ENCODE measurements at regions not wholly inside any gene's neighbourhood (a gene's known extent, or its start where the extent isn't known, plus 50 kb on each side); places are given as distances from the start of the nearest gene placed in this dataset.

GRCh38 chr20:48201188-48201587 lies 415.9 kb upstream of the SULF2 start:
- H3K36me3 ChIP-seq (ENCODE audit: control insufficient read depth in 2 of 3, insufficient read depth in 3 of 3, low read length in 3 of 3), result no peaks in the 10 kb centered on the region
- no peaks in the 10 kb centered on the region for H3K9me3 ChIP-seq (ENCODE audit: control insufficient read depth in 2 of 3, insufficient read depth in 1 of 3, low read length in 3 of 3)
- FAIRE-seq (no peak), DNase-seq (no peak)
- H3K9ac ChIP-seq (ENCODE audit: low read length in 3 of 3), result no peak overlapping the region
- TF ChIP-seq, protein P1, sequence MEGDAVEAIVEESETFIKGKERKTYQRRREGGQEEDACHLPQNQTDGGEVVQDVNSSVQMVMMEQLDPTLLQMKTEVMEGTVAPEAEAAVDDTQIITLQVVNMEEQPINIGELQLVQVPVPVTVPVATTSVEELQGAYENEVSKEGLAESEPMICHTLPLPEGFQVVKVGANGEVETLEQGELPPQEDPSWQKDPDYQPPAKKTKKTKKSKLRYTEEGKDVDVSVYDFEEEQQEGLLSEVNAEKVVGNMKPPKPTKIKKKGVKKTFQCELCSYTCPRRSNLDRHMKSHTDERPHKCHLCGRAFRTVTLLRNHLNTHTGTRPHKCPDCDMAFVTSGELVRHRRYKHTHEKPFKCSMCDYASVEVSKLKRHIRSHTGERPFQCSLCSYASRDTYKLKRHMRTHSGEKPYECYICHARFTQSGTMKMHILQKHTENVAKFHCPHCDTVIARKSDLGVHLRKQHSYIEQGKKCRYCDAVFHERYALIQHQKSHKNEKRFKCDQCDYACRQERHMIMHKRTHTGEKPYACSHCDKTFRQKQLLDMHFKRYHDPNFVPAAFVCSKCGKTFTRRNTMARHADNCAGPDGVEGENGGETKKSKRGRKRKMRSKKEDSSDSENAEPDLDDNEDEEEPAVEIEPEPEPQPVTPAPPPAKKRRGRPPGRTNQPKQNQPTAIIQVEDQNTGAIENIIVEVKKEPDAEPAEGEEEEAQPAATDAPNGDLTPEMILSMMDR (IDR thresholded peaks at IDR 0.05; ENCODE audit: borderline replicate concordance, extremely low read depth, insufficient read depth), result no peak
- H3K4me3 ChIP-seq (ENCODE audit: low read length in 3 of 3), result no peak overlapping the region
- H3K27me3 ChIP-seq (ENCODE audit: control insufficient read depth, insufficient read depth, low read length), result no peaks in the 10 kb centered on the region
- no peak overlapping the region for H3K27ac ChIP-seq (ENCODE audit: low read depth in 2 of 2, low read length in 2 of 2)
- intact Hi-C loops (cut with DNase I), result no loop called here
- no peaks in the 10 kb centered on the region for H3K4me1 ChIP-seq (ENCODE audit: control insufficient read depth in 2 of 3, insufficient read depth in 2 of 3, low read depth in 1 of 3, low read length in 3 of 3)

- peak overlapping the region in 1 of 3 donors; percentile 12 for H3K9ac ChIP-seq (ENCODE audit: low read length in 3 of 3)
- H3K4me1 ChIP-seq (ENCODE audit: control insufficient read depth in 2 of 3, insufficient read depth in 2 of 3, low read depth in 1 of 3, low read length in 3 of 3), result no peaks in the 10 kb centered on the region
- intact Hi-C loops (cut with DNase I), result no loop called here
- H3K27me3 ChIP-seq (ENCODE audit: control insufficient read depth, insufficient read depth, low read length), result no peaks in the 10 kb centered on the region
- H3K27ac ChIP-seq (ENCODE audit: low read depth in 2 of 2, low read length in 2 of 2), result no peak overlapping the region
- TF ChIP-seq, protein P1 (IDR thresholded peaks at IDR 0.05; ENCODE audit: borderline replicate concordance, extremely low read depth, insufficient read depth), result no peak
- H3K4me3 ChIP-seq (ENCODE audit: low read length in 3 of 3), result no peak overlapping the region
- DNase-seq, result peak in 3 of 5 donors; percentile 76 to 88 (median 86)
- no peaks in the 10 kb centered on the region for H3K36me3 ChIP-seq (ENCODE audit: control insufficient read depth in 2 of 3, insufficient read depth in 3 of 3, low read length in 3 of 3)
- H3K9me3 ChIP-seq (ENCODE audit: control insufficient read depth in 2 of 3, insufficient read depth in 1 of 3, low read length in 3 of 3), result no peaks in the 10 kb centered on the region
- no peak for FAIRE-seq
Observed at GRCh38 chr20:48198929-48199451, 413.7 kb upstream of the SULF2 start.

GRCh38 chr20:48197066-48197465 lies 411.8 kb upstream of the SULF2 start:
- intact Hi-C loops (cut with DNase I), result no loop called here

More at GRCh38 chr20:48197066-48197465, 411.8 kb upstream of the SULF2 start:
- Histone ChIP-seq H3K4me1 (ENCODE audit: control insufficient read depth in 2 of 3, insufficient read depth in 2 of 3, low read depth in 1 of 3, low read length in 3 of 3) (no peaks in the 10 kb centered on the region), H3K36me3 (ENCODE audit: control insufficient read depth in 2 of 3, insufficient read depth in 3 of 3, low read length in 3 of 3) (no peaks in the 10 kb centered on the region), H3K27ac (ENCODE audit: low read depth in 2 of 2, low read length in 2 of 2) (no peak overlapping the region), H3K9me3 (ENCODE audit: control insufficient read depth in 2 of 3, insufficient read depth in 1 of 3, low read length in 3 of 3) (no peaks in the 10 kb centered on the region), H3K9ac (ENCODE audit: low read length in 3 of 3) (no peak overlapping the region), H3K27me3 (ENCODE audit: control insufficient read depth, insufficient read depth, low read length) (no peaks in the 10 kb centered on the region), H3K4me3 (ENCODE audit: low read length in 3 of 3) (no peak overlapping the region)
- TF ChIP-seq, protein P1 (IDR thresholded peaks at IDR 0.05; ENCODE audit: borderline replicate concordance, extremely low read depth, insufficient read depth), result no peak
- FAIRE-seq (no peak), DNase-seq (no peak)
